Hepatocyte (in vitro differentiated cells): ENCODE measurements at regions not wholly inside any gene's neighbourhood (a gene's known extent, or its start where the extent isn't known, plus 50 kb on each side); places are given as distances from the start of the nearest gene placed in this dataset.

Experiments
- DNase-seq: peaks from one replicate; pipeline ENCODE4 v3.0.0-alpha.2; 2016; ENCODE audit warnings: low spot score
- H2AFZ ChIP-seq: fragments of 200-600 bp; sonication (generic); 2 replicates; pipeline ENCODE4 v1.6.0; 2016; ENCODE audit warnings: antibody characterized with exemption, mild to moderate bottlenecking
- H3K27ac ChIP-seq: fragments of 200-600 bp; sonication (generic); 2 replicates; pipeline ENCODE4 v1.5.1; 2016; ENCODE audit warnings: mild to moderate bottlenecking
- H3K27me3 ChIP-seq: fragments of 200-600 bp; sonication (generic); 2 replicates; pipeline ENCODE4 v1.6.1; 2016
- H3K36me3 ChIP-seq: fragments of 200-600 bp; sonication (generic); replicated peaks from 2 replicates; pipeline ENCODE4 v1.5.1; 2016; ENCODE audit warnings: low read depth; ENCODE audit not compliant: insufficient read depth
- H3K4me1 ChIP-seq: fragments of 200-600 bp; sonication (generic); 2 replicates; pipeline ENCODE4 v1.5.1; 2016; ENCODE audit warnings: mild to moderate bottlenecking, moderate library complexity; ENCODE audit not compliant: insufficient read depth
- H3K4me2 ChIP-seq: fragments of 200-600 bp; sonication (generic); 2 replicates; pipeline ENCODE4 v1.6.0; 2016
- H3K4me3 ChIP-seq: fragments of 200-600 bp; sonication (generic); 2 replicates; pipeline ENCODE4 v1.5.1; 2016; ENCODE audit warnings: mild to moderate bottlenecking
- H3K79me2 ChIP-seq: fragments of 200-600 bp; sonication (generic); 2 replicates; pipeline ENCODE4 v1.6.0; 2017; ENCODE audit warnings: mild to moderate bottlenecking
- H3K9me2 ChIP-seq: fragments of 200-600 bp; sonication (generic); replicated peaks from 2 replicates; pipeline ENCODE4 v1.6.0; 2017; ENCODE audit warnings: mild to moderate bottlenecking; ENCODE audit not compliant: insufficient read depth
- H3K9me3 ChIP-seq: fragments of 200-600 bp; sonication (generic); 2 replicates; pipeline ENCODE4 v1.5.1; 2016; ENCODE audit warnings: low read depth, mild to moderate bottlenecking
- H4K20me1 ChIP-seq: fragments of 200-600 bp; sonication (generic); 2 replicates; pipeline ENCODE4 v1.6.0; 2016; ENCODE audit warnings: mild to moderate bottlenecking; ENCODE audit not compliant: insufficient read depth, poor library complexity, severe bottlenecking
- CTCF ChIP-seq: fragments of 200-600 bp; sonication (generic); IDR thresholded peaks from 2 replicates; pipeline ENCODE4 v1.5.1; 2016; ENCODE audit warnings: antibody characterized with exemption, mild to moderate bottlenecking; ENCODE audit not compliant: poor library complexity
- EZH2 ChIP-seq: fragments of 200-600 bp; sonication (generic); IDR thresholded peaks from 2 replicates; pipeline ENCODE4 v1.6.1; 2016; ENCODE audit warnings: antibody characterized with exemption, mild to moderate bottlenecking, borderline replicate concordance
- EZH2phosphoT487 ChIP-seq: fragments of 200-600 bp; sonication (generic); IDR thresholded peaks from one replicate; pipeline ENCODE4 v1.6.1; 2018; ENCODE audit warnings: antibody characterized with exemption, mild to moderate bottlenecking, low read depth, moderate library complexity; ENCODE audit not compliant: unreplicated experiment, severe bottlenecking
- WGBS: methylation state at CpG from one replicate; pipeline ENCODE4 v1.1.6; 2016; ENCODE audit warnings: low lambda C conversion rate; ENCODE audit errors: missing lambda C conversion rate; 5-methylcytosine and 5-hydroxymethylcytosine counted together

- H3K27me3 ChIP-seq, result no peaks in the 10 kb centered on the region
- no peak overlapping the region for H2AFZ ChIP-seq
- peak; percentile 35 for DNase-seq
- peak overlapping the region; percentile 43 for H3K27ac ChIP-seq
- H4K20me1 ChIP-seq, result no peaks in the 10 kb centered on the region
- H3K4me2 ChIP-seq, result no peak overlapping the region
- no peaks in the 10 kb centered on the region for H3K9me2 ChIP-seq
- no peak for TF ChIP-seq EZH2
- no peaks in the 10 kb centered on the region for H3K4me1 ChIP-seq
- no peaks in the 10 kb centered on the region for H3K9me3 ChIP-seq
- 72% methylated on average over 1 of the region's 1 CpG for WGBS
- H3K4me3 ChIP-seq, result no peak overlapping the region
- H3K79me2 ChIP-seq, result no peaks in the 10 kb centered on the region
- no peaks in the 10 kb centered on the region for H3K36me3 ChIP-seq
These were observed 161.6 kb upstream of the PDZRN3 start for GRCh38 chr3:73786321-73786807.

- TF ChIP-seq EZH2 (no peak), EZH2phosphoT487 (no peak), CTCF (no peak)
- H3K79me2 ChIP-seq, result no peaks in the 10 kb centered on the region
- H3K4me2 ChIP-seq, result no peak overlapping the region
- no peak overlapping the region for H3K4me3 ChIP-seq
- H3K27ac ChIP-seq, result no peak overlapping the region
- no peak overlapping the region for H2AFZ ChIP-seq
- no peaks in the 10 kb centered on the region for H3K9me3 ChIP-seq
- H3K9me2 ChIP-seq, result no peaks in the 10 kb centered on the region
- H3K36me3 ChIP-seq, result no peaks in the 10 kb centered on the region
- no peaks in the 10 kb centered on the region for H3K4me1 ChIP-seq
- H4K20me1 ChIP-seq, result no peaks in the 10 kb centered on the region
- 71% methylated on average over 8 of the region's 8 CpGs for WGBS
- DNase-seq, result no peak
- H3K27me3 ChIP-seq, result no peaks in the 10 kb centered on the region
These were observed 160.1 kb upstream of the PDZRN3 start for GRCh38 chr3:73784686-73785392.

GRCh38 chr3:73783811-73784210, 159.1 kb upstream of the PDZRN3 start:
- no peak overlapping the region for H3K27ac ChIP-seq
- no peaks in the 10 kb centered on the region for H3K9me2 ChIP-seq
- no peak for DNase-seq
- no peaks in the 10 kb centered on the region for H3K9me3 ChIP-seq
- TF ChIP-seq EZH2 (peak; percentile 18), CTCF (no peak)
- H2AFZ ChIP-seq, result no peak overlapping the region
- H3K36me3 ChIP-seq, result no peaks in the 10 kb centered on the region
- H3K4me1 ChIP-seq, result no peaks in the 10 kb centered on the region
- no peaks in the 10 kb centered on the region for H4K20me1 ChIP-seq
- no peaks in the 10 kb centered on the region for H3K79me2 ChIP-seq
- no peak overlapping the region for H3K4me2 ChIP-seq
- no peak overlapping the region for H3K4me3 ChIP-seq
- no peaks in the 10 kb centered on the region for H3K27me3 ChIP-seq

GRCh38 chr3:73781541-73781940, 156.8 kb upstream of the PDZRN3 start:
- no peaks in the 10 kb centered on the region for H3K4me1 ChIP-seq
- H3K27me3 ChIP-seq, result no peaks in the 10 kb centered on the region
- WGBS, result 80% methylated on average over 6 of the region's 6 CpGs
- TF ChIP-seq EZH2, result no peak
- no peak for TF ChIP-seq EZH2phosphoT487
- TF ChIP-seq CTCF, result no peak
- H3K9me3 ChIP-seq, result no peaks in the 10 kb centered on the region
- H3K79me2 ChIP-seq, result no peaks in the 10 kb centered on the region
- H3K36me3 ChIP-seq, result no peaks in the 10 kb centered on the region
- H2AFZ ChIP-seq, result no peak overlapping the region
- H3K27ac ChIP-seq, result peak overlapping the region; percentile 32
- no peaks in the 10 kb centered on the region for H4K20me1 ChIP-seq
- H3K4me3 ChIP-seq, result no peak overlapping the region
- peak overlapping the region; percentile 17 for H3K4me2 ChIP-seq
- no peaks in the 10 kb centered on the region for H3K9me2 ChIP-seq
- no peak for DNase-seq
